Tibial artery (tissue), 4 donors: ENCODE measurements at regions not wholly inside any gene's neighbourhood (a gene's known extent, or its start where the extent isn't known, plus 50 kb on each side); places are given as distances from the start of the nearest gene placed in this dataset.

Experiments
- DNase-seq, 2 donors: peaks; one replicate each; pipeline ENCODE4 v3.0.0-alpha.2; 2019
- H3K27ac ChIP-seq, 2 donors: fragments of 200-600 bp; sonication (generic) in 1 of 2; 1 replicate in 1 of 2; 2 replicates in 1 of 2; pipeline ENCODE4 v1.5.1; 2018 to 2019; ENCODE audit warnings: mild to moderate bottlenecking in 1 of 2
- H3K27me3 ChIP-seq, 2 donors: fragments of 200-600 bp; sonication (generic) in 1 of 2; one replicate each; pipeline versions ENCODE4 v1.5.1 to v1.6.0; 2016 to 2019
- H3K36me3 ChIP-seq, 3 donors: fragments of 200-600 bp; sonication (generic) in 2 of 3; one replicate each; pipeline ENCODE4 v1.5.1; 2016 to 2019; ENCODE audit warnings: mild to moderate bottlenecking in 2 of 3
- H3K4me1 ChIP-seq, 4 donors: fragments of 200-600 bp; sonication (generic) in 2 of 4; 1 replicate in 3 of 4; 2 replicates in 1 of 4; pipeline ENCODE4 v1.5.1; 2016 to 2019
- H3K4me3 ChIP-seq, 2 donors: fragments of 200-600 bp; sonication (generic) in 1 of 2; 1 replicate in 1 of 2; 2 replicates in 1 of 2; pipeline ENCODE4 v1.5.1; 2018 to 2019; ENCODE audit warnings: mild to moderate bottlenecking in 2 of 2
- H3K9me3 ChIP-seq, 3 donors: fragments of 200-600 bp; sonication (generic) in 1 of 3; one replicate each; pipeline ENCODE4 v1.5.1; 2016 to 2019
- intact Hi-C: fragments of 100-400 bp; cut with DNase I; formaldehyde crosslinking; loops from one replicate; pipeline ENCODE4 v1.15.0; 2023; ENCODE audit warnings: low total_unique reads
- TF ChIP-seq, protein P1 (sequence below), 2 experiments: fragments of 200-600 bp in 1 of 2; fragments of 450-650 bp in 1 of 2; IDR thresholded peaks; one replicate each; pipeline ENCODE4 v1.5.1; 2017 to 2019; ENCODE audit warnings: antibody characterized with exemption in 2 of 2, mild to moderate bottlenecking in 1 of 2, moderate library complexity in 1 of 2

DNA sequence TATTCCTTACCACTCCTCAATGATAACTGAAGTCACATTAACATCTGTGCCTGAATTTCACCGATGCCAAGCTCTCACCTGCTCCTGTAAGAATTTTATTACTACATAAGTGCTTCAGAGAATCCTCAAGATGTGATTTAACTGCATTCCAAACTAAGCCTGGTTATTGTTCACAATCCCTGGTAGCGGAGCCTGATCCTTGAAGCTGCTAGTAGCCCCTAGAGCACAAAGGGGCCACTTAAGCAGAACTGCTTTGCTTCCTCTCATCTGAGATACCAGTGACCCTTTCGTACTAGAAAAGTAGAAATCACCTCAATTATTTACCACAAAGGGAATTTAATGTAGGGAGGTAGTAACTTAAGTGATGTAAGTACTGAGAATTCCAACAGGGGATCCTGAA is 529.6 kb downstream of the CPS1 start:
- Histone ChIP-seq H3K27me3 (no peaks in the 10 kb centered on the region), H3K27ac (no peak overlapping the region), H3K9me3 (no peaks in the 10 kb centered on the region), H3K36me3 (no peaks in the 10 kb centered on the region), H3K4me1 (no peaks in the 10 kb centered on the region), H3K4me3 (no peak overlapping the region)
- no peak for DNase-seq
- TF ChIP-seq, protein P1, sequence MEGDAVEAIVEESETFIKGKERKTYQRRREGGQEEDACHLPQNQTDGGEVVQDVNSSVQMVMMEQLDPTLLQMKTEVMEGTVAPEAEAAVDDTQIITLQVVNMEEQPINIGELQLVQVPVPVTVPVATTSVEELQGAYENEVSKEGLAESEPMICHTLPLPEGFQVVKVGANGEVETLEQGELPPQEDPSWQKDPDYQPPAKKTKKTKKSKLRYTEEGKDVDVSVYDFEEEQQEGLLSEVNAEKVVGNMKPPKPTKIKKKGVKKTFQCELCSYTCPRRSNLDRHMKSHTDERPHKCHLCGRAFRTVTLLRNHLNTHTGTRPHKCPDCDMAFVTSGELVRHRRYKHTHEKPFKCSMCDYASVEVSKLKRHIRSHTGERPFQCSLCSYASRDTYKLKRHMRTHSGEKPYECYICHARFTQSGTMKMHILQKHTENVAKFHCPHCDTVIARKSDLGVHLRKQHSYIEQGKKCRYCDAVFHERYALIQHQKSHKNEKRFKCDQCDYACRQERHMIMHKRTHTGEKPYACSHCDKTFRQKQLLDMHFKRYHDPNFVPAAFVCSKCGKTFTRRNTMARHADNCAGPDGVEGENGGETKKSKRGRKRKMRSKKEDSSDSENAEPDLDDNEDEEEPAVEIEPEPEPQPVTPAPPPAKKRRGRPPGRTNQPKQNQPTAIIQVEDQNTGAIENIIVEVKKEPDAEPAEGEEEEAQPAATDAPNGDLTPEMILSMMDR (IDR thresholded peaks at IDR 0.05), result no peak
- intact Hi-C loops, result no loop called here

DNA sequence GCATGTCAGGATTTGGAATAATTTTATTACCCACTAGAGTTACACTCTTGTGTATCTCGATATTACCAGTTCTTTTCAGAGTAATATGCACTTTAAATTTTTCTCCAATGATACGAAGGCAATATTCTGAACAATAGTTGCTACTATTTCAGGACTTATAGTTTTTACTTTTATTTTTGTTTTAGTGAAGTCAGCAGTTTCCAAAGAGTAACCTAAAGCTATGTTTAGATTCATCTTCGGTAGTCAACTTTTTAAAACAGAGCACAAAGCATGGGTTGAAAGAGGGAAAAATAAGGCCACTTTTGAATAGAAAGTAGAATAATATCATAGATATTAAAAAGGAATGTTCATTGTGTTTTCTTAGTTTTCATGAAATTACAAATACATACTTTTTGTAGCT is 532.7 kb downstream of the CPS1 start:
- Histone ChIP-seq H3K4me1 (no peaks in the 10 kb centered on the region), H3K9me3 (no peaks in the 10 kb centered on the region), H3K36me3 (no peaks in the 10 kb centered on the region), H3K27ac (no peak overlapping the region), H3K27me3 (no peaks in the 10 kb centered on the region), H3K4me3 (no peak overlapping the region)
- intact Hi-C loops, result no loop called here
- DNase-seq, result no peak
- TF ChIP-seq, protein P1 (IDR thresholded peaks at IDR 0.05), result no peak

DNA sequence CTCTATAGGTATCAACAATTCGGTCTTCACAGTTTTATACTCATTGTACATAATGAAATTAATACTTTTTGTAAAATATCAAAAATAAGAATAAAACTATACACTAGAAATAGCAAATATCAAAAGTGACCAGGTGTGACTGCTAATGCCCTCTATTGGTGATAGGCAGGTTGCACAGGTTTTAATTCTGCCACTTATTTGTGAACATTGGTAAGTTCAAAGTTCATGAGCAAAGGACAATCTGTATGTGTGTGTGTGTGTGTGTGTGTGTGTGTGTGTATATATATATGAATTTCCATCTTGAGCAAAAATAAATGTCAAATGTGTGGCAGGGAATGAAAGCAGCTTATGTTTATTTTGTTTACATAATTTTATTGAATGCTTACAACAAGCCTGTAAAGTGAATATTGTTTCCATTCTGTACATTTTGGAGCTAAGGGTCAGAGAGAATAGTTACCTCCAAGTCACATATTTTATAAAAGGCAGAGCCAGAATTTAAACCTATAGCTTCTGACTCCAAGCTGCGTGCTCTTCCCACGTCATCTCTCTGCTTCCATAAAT is 537.4 kb downstream of the CPS1 start:
- H3K4me3 ChIP-seq, result no peak overlapping the region
- H3K27me3 ChIP-seq, result no peaks in the 10 kb centered on the region
- no peaks in the 10 kb centered on the region for H3K36me3 ChIP-seq
- TF ChIP-seq, protein P1 (IDR thresholded peaks at IDR 0.05), result no peak
- H3K9me3 ChIP-seq, result no peaks in the 10 kb centered on the region
- intact Hi-C loops, result no loop called here
- no peak overlapping the region for H3K27ac ChIP-seq
- no peaks in the 10 kb centered on the region for H3K4me1 ChIP-seq
- no peak for DNase-seq

DNA sequence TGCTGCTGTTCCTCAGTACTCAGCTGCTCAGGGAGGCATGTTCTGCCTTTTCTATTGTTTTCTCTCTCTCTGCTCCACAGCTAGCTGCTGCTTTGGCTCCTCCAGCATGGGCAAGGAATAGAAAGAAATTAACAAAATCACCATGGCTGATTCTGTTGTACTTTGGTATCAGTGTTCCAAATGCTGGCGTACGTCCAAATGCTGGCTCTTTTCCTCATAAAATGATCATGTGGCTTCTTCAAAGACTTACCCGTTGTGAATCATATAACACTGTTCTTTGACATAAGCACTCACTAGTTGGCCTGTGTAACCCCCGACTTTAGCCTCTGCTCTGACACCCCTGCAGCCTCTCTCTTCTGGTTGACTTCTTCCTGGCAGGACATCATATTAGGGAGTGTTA is 547.6 kb downstream of the CPS1 start:
- Histone ChIP-seq H3K36me3 (no peaks in the 10 kb centered on the region), H3K4me1 (no peaks in the 10 kb centered on the region), H3K9me3 (no peaks in the 10 kb centered on the region), H3K27me3 (no peaks in the 10 kb centered on the region), H3K4me3 (no peak overlapping the region), H3K27ac (no peak overlapping the region)
- TF ChIP-seq, protein P1 (IDR thresholded peaks at IDR 0.05), result no peak
- DNase-seq, result no peak
- intact Hi-C loops, result no loop called here

DNA sequence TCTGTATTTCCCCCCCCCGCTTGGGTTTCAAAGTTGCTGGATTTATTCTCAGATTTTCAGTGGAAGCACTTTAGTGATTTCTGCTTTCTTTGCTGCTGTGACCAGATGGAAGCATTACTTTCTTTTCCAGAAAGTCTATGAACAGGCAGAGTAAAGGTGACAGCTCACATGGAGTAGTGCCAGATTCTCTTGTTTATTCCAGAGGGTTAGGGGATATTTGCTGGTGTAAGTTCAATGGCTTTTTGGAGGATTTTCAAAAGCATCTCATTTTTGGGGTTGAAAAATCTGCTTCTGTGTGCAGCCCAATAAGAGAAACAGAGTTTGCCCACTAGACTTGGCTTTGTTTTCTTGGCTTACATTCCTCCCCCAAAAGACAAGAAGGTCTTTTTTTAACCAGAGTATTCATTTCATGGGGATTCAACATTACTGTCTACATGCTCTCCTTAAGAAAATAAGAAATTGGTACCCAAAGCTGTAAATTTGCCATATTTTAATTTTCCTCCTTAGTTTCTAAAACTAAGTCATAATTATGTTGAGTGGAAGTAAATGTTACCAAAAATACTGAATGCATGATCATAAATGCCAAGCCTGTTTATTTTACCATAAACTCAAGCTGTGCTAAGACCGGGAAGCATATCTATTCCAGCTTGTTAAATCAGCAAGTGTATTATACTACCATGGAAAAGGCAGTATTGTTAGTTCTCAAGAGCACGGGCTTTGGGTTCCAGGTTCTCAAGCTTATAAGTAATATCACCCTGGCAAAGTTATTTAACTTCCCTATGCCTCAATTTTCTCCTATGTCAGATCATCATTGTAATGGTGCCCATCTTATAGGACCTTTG is 557.2 kb downstream of the CPS1 start:
- H3K27ac ChIP-seq, result no peak overlapping the region
- H3K36me3 ChIP-seq, result no peaks in the 10 kb centered on the region
- H3K27me3 ChIP-seq, result no peaks in the 10 kb centered on the region
- DNase-seq, result no peak
- H3K9me3 ChIP-seq, result no peaks in the 10 kb centered on the region
- H3K4me3 ChIP-seq, result no peak overlapping the region
- intact Hi-C loops, result no loop called here
- TF ChIP-seq, protein P1 (IDR thresholded peaks at IDR 0.05), result no peak
- no peaks in the 10 kb centered on the region for H3K4me1 ChIP-seq
